GM12892 (cell line): ENCODE measurements at regions not wholly inside any gene's neighbourhood (a gene's known extent, or its start where the extent isn't known, plus 50 kb on each side); places are given as distances from the start of the nearest gene placed in this dataset.

Experiments
- DNase-seq: peaks from one replicate; pipeline ENCODE4 v3.0.0; 2011; ENCODE audit not compliant: insufficient read length
- FAIRE-seq: peaks from 2 replicates; lab custom pipeline; 2011; peaks lifted over from hg19 to GRCh38; lab: Jason Lieb, UNC
- POLR2A ChIP-seq: IDR thresholded peaks from 2 replicates; pipeline ENCODE4 v1.6.1; 2011; ENCODE audit warnings: low read depth, low read length, control low read depth
- POLR2AphosphoS5 ChIP-seq: IDR thresholded peaks from 2 replicates; pipeline ENCODE4 v1.6.1; 2011; ENCODE audit warnings: low read depth, low read length, control low read depth
- TAF1 ChIP-seq: IDR thresholded peaks from 2 replicates; pipeline ENCODE4 v1.6.1; 2011; ENCODE audit warnings: low read depth, mild to moderate bottlenecking, control low read depth, low read length, borderline replicate concordance

DNA sequence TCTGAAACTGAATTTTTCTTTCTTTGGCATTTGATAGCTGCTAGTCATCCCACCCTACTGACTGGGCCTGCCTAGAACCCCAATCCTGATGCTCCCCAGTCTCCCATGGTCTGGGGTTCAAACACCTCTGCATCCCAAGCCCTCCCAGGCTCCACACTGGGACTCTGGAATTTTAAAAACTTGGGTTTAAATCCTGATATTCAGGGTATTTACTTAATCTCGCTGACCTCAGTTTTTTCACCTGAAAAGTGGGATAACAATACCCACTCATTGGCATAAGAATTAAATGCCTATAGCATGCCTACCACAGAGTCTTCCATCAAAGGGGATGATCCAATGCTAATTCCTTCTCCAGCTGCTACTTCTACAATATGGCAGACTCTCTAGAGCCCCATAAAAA lies 264.4 kb downstream of the NPIPA8 start:
- DNase-seq: no peak
- no peak for FAIRE-seq
- no peak for TF ChIP-seq POLR2A
- TF ChIP-seq POLR2AphosphoS5: no peak

GRCh38 chr16:18069683-18070082 lies 266.9 kb downstream of the NPIPA8 start:
- DNase-seq (no peak), FAIRE-seq (no peak)
- no peak for TF ChIP-seq POLR2AphosphoS5
- no peak for TF ChIP-seq TAF1
- TF ChIP-seq POLR2A: no peak

GRCh38 chr16:18068477-18068876 lies 268.1 kb downstream of the NPIPA8 start:
- FAIRE-seq: no peak

DNA sequence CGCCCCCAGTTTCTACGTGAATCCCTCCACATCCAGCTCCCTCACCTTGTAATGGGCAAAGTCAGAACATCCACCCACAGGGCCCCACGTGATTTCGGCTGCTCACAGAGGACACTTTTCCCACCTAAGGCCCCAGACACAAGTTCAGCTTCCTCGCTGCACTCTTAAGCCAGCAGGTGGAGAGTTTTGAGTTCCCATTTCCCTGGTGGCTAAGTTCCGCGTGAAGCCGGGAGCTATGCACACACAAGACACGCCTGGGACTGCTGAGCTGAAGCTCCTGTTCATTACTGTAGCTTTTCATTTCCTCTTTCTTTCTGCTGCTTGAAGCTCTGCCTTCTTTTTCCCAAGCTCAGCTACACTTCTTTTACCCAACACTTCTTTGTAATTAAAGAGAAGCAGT lies 273.8 kb downstream of the NPIPA8 start:
- FAIRE-seq (no peak), DNase-seq (no peak)
- TF ChIP-seq POLR2AphosphoS5: no peak
- TF ChIP-seq TAF1: no peak
- no peak for TF ChIP-seq POLR2A

More at GRCh38 chr16:18068477-18068876, 268.1 kb downstream of the NPIPA8 start:
- TF ChIP-seq POLR2AphosphoS5: no peak
- TF ChIP-seq POLR2A: no peak
- TF ChIP-seq TAF1: no peak
- DNase-seq: no peak

- FAIRE-seq (no peak), DNase-seq (no peak)
- TF ChIP-seq TAF1: no peak
- no peak for TF ChIP-seq POLR2AphosphoS5
- TF ChIP-seq POLR2A: no peak
These were observed 276.2 kb downstream of the NPIPA8 start for GRCh38 chr16:18060351-18060750.

DNA sequence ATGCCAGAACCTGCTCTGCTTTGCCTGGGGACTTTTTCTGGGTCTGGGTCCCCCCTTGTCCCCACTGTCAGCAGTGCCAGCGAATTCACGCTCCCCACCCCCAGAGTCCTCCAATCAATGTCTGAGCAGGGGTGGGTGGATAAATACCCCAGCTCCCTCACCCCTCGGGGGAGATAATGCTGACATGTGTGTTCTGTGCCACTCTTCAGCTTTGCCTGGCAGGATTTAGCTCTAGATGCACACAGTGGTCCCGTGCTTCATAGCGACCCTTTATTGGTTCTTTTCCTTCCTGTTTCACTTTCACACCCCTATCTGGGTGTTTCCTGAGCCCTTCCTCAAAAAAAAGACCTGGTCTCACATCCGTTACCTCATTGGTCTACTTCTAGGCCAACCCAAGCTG lies 277.0 kb downstream of the NPIPA8 start:
- TF ChIP-seq POLR2A (no peak), POLR2AphosphoS5 (no peak), TAF1 (no peak)
- FAIRE-seq: no peak

DNA sequence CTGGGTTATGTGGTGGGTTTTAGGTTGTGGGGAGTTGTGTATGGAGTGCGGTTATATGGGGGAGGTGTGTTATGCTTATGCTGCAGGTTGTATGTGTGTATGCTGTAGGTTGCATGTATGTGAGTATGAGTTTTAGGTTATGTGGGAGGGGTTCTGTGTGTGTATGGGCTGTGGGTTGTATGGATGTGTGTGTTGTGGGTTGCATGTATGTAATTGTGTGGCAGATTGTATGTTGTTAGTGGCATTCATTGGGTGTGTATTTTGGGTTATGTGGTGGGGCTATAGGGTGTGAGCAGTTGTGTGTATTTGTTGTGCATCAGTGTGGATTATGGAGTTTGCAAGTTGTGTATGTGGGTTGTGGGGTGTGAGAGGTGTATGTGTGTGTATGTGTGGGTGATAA lies 277.4 kb downstream of the NPIPA8 start:
- FAIRE-seq (no peak), DNase-seq (no peak)
- TF ChIP-seq POLR2AphosphoS5 (no peak), TAF1 (no peak), POLR2A (no peak)

More for the DNA sequence above, 277.0 kb downstream of the NPIPA8 start:
- DNase-seq: no peak

GRCh38 chr16:18055411-18055916 lies 281.1 kb downstream of the NPIPA8 start:
- FAIRE-seq (no peak), DNase-seq (no peak)
- TF ChIP-seq POLR2AphosphoS5 (no peak), TAF1 (no peak), POLR2A (no peak)

DNA sequence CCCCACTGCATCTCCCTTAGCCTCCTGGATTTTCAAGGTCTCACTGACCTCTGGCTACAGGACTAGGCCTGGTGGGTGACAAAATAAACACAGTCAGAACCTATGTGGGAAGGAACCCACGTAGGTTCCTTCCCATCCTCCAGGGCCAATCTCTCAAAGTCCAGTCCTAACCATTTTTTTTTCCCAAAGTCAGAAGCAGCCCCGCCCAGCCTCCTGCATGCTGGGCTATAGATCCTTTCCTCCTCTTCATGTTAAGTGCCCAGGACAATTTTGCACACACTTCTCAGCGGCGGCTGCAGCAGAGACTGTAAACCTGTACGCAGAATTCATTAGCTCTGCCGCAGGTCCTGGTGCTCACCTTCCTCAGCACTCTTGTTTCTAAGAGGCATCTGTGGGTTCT lies 285.8 kb downstream of the NPIPA8 start:
- FAIRE-seq (no peak), DNase-seq (no peak)
- TF ChIP-seq POLR2AphosphoS5: no peak
- no peak for TF ChIP-seq POLR2A
- TF ChIP-seq TAF1: no peak

DNA sequence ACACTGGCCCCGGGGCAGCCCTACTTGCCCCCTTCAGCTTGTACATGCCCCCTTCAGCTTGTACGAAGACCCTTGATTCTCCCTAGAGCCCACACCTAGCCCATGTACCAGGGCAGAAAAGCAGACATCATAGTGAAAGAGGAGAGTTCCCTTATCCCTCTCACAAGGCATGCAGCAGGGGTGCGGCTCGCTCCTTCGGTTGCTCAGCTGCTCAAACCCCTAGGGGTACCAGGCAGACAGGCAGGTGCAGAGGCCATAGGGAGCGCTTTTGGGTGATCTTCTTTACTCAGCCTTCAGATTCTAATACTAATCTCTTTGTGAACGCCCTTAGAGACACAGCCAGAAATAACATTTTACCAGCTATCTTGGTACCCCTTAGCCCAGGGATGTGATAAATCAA lies 286.3 kb downstream of the NPIPA8 start:
- FAIRE-seq: no peak

GRCh38 chr16:18049547-18050133 lies 286.9 kb downstream of the NPIPA8 start:
- TF ChIP-seq TAF1: no peak
- TF ChIP-seq POLR2AphosphoS5: no peak
- TF ChIP-seq POLR2A: no peak
- DNase-seq (no peak), FAIRE-seq (no peak)

More for the DNA sequence above, 286.3 kb downstream of the NPIPA8 start:
- no peak for DNase-seq
- TF ChIP-seq TAF1 (no peak), POLR2AphosphoS5 (no peak), POLR2A (no peak)

GRCh38 chr16:18048853-18049546 lies 287.5 kb downstream of the NPIPA8 start:
- FAIRE-seq (no peak), DNase-seq (no peak)
- TF ChIP-seq POLR2A (no peak), POLR2AphosphoS5 (no peak)
